ENCODE measurements at regions not wholly inside any gene's neighbourhood (a gene's known extent, or its start where the extent isn't known, plus 50 kb on each side); places are given as distances from the start of the nearest gene placed in this dataset.

DNA sequence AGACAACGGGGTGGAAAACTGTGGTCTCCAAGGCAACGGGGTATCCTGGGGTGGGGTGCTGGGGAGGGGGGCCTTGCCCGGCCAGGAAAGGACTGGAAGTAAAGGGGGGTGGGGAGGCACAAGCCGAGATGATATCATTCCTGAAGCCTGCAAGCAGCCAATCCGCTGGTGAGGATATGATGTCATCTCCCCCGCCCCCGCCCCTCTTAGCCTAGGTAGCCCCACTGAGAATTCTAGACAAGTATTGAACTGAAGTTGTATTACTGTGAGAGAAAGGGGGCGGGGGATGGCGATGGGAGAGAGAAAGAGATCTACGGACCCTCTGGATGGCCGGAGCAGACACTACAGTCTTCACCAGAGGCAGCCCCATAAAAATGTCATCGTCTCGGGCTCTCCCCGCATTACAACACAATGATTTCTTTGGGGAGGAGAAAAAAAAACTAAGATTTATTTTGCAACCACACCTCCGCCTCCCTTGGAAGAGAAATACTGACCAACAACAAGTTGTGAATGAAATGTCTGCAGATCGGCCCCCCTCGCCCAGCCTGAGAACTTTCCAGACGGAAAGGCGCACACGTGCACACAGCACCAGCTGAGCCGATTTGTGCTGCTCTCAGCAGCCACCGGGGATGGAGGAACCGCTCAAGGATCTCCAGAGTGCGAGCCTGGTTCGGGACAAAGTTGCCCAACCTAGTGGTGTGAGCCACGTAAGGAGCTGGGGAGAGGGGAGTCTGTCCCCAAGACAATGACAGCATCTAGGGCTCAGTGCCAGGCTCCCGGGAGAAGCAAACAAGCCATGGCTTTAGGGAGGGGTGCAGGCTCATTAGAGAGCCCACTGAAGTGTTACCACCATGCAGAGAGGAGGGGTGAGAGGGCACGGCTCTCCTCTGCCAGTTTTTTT lies 222.1 kb downstream of the SOX9 start:
- peak; percentile 42 for DNase-seq

- DNase-seq: no peak
Measured at GRCh38 chr17:72343911-72344310, 223.1 kb downstream of the SOX9 start.

DNA sequence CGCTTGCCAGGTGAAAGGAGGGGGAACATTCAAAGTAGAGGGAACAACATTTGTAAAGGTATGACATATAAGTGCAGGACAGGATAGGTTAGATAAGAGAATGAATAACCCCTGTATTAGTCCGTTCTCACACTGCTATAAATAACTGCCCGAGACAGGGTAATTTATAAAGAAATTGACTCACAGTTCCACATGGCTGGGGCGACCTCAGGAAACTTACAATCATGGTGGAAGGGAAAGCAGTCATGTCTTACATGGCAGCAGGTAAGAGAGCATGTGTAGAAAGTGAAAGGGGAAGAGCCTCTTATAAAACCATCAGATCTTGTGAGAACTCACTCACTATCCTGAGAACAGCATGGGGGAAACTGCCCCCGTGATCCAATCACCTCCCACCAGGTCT lies 223.8 kb downstream of the SOX9 start:
- no peak for DNase-seq

DNA sequence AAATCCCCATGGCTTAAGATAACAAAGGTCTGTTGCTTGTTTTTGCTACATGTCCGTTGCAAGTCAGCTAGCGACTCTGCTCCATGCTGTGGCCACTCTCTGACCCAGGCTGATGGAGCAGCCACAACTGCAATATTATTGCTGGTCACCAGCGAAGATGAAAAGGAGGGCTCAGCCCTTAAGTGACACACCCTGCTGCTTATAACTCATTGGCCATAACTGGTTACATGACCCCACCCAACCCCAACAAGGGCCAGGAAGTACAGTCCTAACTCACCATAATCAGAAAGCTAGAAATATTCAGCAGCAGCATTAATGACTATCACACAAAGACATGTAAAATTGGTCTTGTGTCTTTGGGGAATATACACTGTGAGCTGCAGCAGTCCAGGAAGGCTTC lies 224.3 kb downstream of the SOX9 start:
- DNase-seq: no peak

DNA sequence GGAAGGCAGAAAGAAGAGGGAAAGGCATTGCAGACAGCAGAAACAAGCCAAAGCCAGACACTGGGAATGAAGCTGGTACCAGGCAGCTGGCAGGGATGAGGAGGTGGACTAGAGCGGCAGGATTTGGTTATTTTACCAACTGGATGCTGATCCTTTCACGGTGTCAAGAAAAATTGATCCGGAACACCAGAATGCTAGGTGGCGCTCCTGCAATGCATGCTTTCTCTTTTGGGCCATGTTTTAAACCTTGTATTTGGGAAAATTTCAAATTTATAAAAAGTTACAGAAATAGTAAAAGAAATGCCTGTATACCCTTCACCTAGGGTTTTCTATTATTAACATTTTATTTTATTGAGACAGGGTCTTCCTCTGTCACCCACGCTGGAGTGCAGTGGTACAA lies 224.7 kb downstream of the SOX9 start:
- no peak for DNase-seq

- no peak for DNase-seq
Measured at GRCh38 chr17:72346306-72346705, 225.5 kb downstream of the SOX9 start.

DNA sequence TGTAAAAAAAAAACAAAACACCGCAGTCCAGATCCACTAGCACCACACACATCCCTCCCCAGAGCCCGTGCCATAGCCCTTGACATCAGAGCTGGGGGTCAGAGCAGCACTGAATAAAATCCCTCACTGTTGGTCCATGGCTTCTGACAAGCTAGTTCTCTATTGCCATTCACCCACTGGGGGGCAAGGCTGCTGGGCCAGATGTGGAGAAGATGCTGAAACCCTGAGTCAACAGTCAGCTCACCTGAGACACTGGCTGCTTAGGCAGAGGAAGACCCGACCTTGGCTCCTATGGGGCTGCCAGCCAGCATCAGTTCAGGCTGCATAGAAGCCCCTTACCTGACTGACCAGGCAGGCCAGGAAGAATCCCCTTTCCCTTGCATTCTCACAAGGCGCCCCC lies 228.2 kb downstream of the SOX9 start:
- DNase-seq: no peak

GRCh38 chr17:72349491-72349995 lies 228.7 kb downstream of the SOX9 start:
- no peak for DNase-seq

GRCh38 chr17:72350073-72350472 lies 229.3 kb downstream of the SOX9 start:
- DNase-seq: no peak

- DNase-seq: no peak
Measured at GRCh38 chr17:72351365-72351764, 230.5 kb downstream of the SOX9 start.

GRCh38 chr17:72351884-72352346 lies 231.1 kb downstream of the SOX9 start:
- DNase-seq: no peak

- DNase-seq: no peak
Measured at GRCh38 chr17:72353502-72353901, 232.7 kb downstream of the SOX9 start.

GRCh38 chr17:72354071-72354470 lies 233.3 kb downstream of the SOX9 start:
- DNase-seq: no peak

- DNase-seq: no peak
Measured at GRCh38 chr17:72357764-72358365, 237.0 kb downstream of the SOX9 start.

DNA sequence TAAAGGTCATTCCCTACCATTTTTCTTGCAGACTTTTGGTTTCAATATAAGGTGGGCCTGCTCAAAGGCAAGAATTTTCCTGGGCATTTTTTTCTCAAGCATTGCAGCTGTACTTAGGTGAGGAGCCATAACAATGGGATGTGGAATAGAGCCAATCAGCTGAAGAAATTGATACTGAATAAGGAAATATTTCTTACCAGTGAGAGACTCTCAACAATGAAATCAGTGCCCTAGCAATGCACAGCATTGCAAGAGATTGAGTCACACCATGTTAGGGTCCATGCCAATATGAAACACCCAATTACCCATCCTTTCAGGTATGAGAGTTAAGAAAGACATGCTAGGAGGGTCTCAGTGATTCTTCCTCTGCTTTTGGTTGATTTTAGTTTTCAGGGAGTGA lies 237.6 kb downstream of the SOX9 start:
- no peak for DNase-seq

- no peak for DNase-seq
Measured at GRCh38 chr17:72359274-72359673, 238.5 kb downstream of the SOX9 start.

DNA sequence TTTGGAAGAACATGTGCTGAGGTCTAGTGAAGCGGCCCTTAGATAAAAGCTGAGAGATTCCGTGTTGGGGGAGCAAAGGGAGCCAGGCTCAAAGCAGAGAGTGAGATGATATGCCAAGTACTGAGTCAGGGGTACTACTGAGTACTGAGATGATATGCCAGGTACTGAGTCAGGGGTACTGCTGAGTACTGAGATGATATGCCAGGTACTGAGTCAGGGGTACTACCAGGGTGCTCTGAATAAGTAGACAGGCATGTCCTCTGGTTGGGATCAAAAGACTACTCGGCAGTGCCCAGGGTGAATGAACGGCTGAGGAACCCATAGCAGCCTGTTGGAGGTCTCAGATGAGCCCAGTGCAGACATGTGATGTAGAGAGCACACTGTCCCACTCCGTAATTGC lies 239.0 kb downstream of the SOX9 start:
- no peak for DNase-seq

- DNase-seq: no peak
Measured at GRCh38 chr17:72360386-72360940, 239.6 kb downstream of the SOX9 start.

- no peak for DNase-seq
Measured at GRCh38 chr17:72361892-72362291, 241.1 kb downstream of the SOX9 start.

- DNase-seq: no peak
Measured at GRCh38 chr17:72362376-72363088, 241.7 kb downstream of the SOX9 start.

DNA sequence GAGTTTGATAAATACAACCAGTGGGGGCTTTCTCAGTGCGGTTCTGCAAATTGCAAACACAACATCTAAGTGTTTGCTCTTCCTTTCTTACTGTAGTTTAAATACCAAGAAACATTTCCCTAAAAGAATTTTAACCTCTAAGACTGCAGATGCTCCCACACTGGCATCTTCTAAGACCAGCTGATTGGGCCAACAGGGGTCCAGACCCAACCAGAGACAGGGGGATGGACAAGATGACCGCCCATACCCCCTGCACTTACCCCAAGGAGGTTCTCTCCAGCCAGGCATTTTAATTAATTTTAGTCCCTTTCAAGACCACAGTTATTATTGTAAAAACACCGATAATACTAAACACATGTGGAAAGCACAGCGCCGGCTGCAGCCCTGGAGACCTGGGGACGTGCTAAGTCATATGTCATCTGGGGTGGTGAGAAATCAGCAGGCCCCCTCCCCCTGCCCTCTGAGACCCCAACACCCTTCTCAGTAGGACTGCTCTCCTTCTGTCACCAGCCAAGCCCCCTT lies 242.3 kb downstream of the SOX9 start:
- no peak for DNase-seq

GRCh38 chr17:72365857-72366414 lies 245.1 kb downstream of the SOX9 start:
- DNase-seq: no peak

All from occipital lobe (tissue), 1 donor.